GM12891 (cell line): ENCODE measurements at regions not wholly inside any gene's neighbourhood (a gene's known extent, or its start where the extent isn't known, plus 50 kb on each side); places are given as distances from the start of the nearest gene placed in this dataset.

ENCODE experiments used
- POLR2AphosphoS5 ChIP-seq: IDR thresholded peaks from 2 replicates; pipeline ENCODE4 v1.6.1; 2011; ENCODE audit warnings: low read depth, low read length, control low read depth
- TAF1 ChIP-seq: IDR thresholded peaks from 2 replicates; pipeline ENCODE4 v1.6.1; 2011; ENCODE audit warnings: low read depth, low read length, control low read depth

DNA sequence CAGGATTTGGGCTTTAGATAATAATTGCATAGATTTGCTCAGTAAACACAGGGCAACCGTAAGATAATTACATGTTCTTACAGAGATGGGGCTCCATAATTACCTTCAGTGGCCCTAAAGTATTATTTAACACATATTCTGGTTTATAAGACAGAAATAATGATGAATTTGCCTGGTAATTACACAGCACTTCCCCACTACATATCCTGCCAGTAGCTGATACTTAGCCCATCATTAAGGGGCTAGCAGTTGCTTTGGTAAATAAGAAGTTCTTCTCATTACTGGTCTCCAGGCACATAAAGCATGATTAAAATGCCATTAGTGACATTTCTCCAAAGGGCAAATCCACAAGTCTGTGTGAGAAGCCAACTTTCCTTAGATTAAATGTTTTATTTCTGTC is 158.7 kb downstream of the NUAK1 start:
- TF ChIP-seq TAF1 (no peak), POLR2AphosphoS5 (no peak)
